T-helper 2 cell treated with Interferon-gamma antibody and Interleukin-4, amounts not matched to agents 5 μg/mL and 100 μg/mL, for 36 hours (primary cell): ENCODE measurements at regions not wholly inside any gene's neighbourhood (a gene's known extent, or its start where the extent isn't known, plus 50 kb on each side); places are given as distances from the start of the nearest gene placed in this dataset.
"Not testable (repeated sequence)": the region's sequence is repeated elsewhere in the genome, so short reads cannot be mapped to it uniquely, and the experiment has no call there.

Source experiments
- DNase-seq: peaks from one replicate; pipeline ENCODE4 v3.0.0; 2021; ENCODE audit warnings: low spot score
- H3K27ac Mint-ChIP-seq: one replicate; pipeline ENCODE4 v1.8.0; 2021; ENCODE audit warnings: mild to moderate bottlenecking, mixed read lengths
- H3K27me3 Mint-ChIP-seq: one replicate; pipeline ENCODE4 v1.8.0; 2021; ENCODE audit warnings: low read depth, mixed read lengths
- H3K36me3 Mint-ChIP-seq: one replicate; pipeline ENCODE4 v1.8.0; 2021; ENCODE audit warnings: low read depth, mixed read lengths
- H3K4me1 Mint-ChIP-seq: one replicate; pipeline ENCODE4 v1.8.0; 2021; ENCODE audit warnings: low read depth, mixed read lengths
- H3K4me3 Mint-ChIP-seq: one replicate; pipeline ENCODE4 v1.8.0; 2022; ENCODE audit warnings: mild to moderate bottlenecking, moderate library complexity, mixed read lengths
- H3K9me3 Mint-ChIP-seq: one replicate; pipeline ENCODE4 v1.8.0; 2021; ENCODE audit warnings: mixed read lengths

- no peak overlapping the region for H3K27ac Mint-ChIP-seq
- H3K4me3 Mint-ChIP-seq: no peak overlapping the region
These were observed 61.1 kb upstream of the SEM1 start for GRCh38 chr7:96770758-96771157.

GRCh38 chr7:96772139-96772694 lies 62.6 kb upstream of the SEM1 start:
- Mint-ChIP-seq H3K27me3 (peaks cover 18% of the 10 kb centered on the region), H3K4me1 (no peaks in the 10 kb centered on the region), H3K9me3 (no peaks in the 10 kb centered on the region), H3K36me3 (no peaks in the 10 kb centered on the region), H3K27ac (no peak overlapping the region), H3K4me3 (no peak overlapping the region)
- no peak for DNase-seq

More at GRCh38 chr7:96770758-96771157, 61.1 kb upstream of the SEM1 start:
- Mint-ChIP-seq H3K4me1 (no peaks in the 10 kb centered on the region), H3K36me3 (no peaks in the 10 kb centered on the region), H3K27me3 (peaks cover 16% of the 10 kb centered on the region), H3K9me3 (no peaks in the 10 kb centered on the region)
- no peak for DNase-seq

- no peaks in the 10 kb centered on the region for H3K9me3 Mint-ChIP-seq
- DNase-seq: no peak
- H3K4me3 Mint-ChIP-seq: no peak overlapping the region
- no peaks in the 10 kb centered on the region for H3K36me3 Mint-ChIP-seq
- H3K27ac Mint-ChIP-seq: no peak overlapping the region
- H3K27me3 Mint-ChIP-seq: peaks cover 17% of the 10 kb centered on the region
- H3K4me1 Mint-ChIP-seq: no peaks in the 10 kb centered on the region
These were observed 63.8 kb upstream of the SEM1 start for GRCh38 chr7:96773483-96773882.

- Mint-ChIP-seq H3K4me1 (no peaks in the 10 kb centered on the region), H3K9me3 (no peaks in the 10 kb centered on the region), H3K4me3 (no peak overlapping the region), H3K27me3 (peaks cover 19% of the 10 kb centered on the region), H3K27ac (no peak overlapping the region), H3K36me3 (no peaks in the 10 kb centered on the region)
- DNase-seq: no peak
These were observed 64.7 kb upstream of the SEM1 start for GRCh38 chr7:96774358-96774757.

- no peaks in the 10 kb centered on the region for H3K9me3 Mint-ChIP-seq
- H3K36me3 Mint-ChIP-seq: no peaks in the 10 kb centered on the region
- no peak for DNase-seq
- no peak overlapping the region for H3K27ac Mint-ChIP-seq
- H3K4me1 Mint-ChIP-seq: no peaks in the 10 kb centered on the region
- H3K4me3 Mint-ChIP-seq: no peak overlapping the region
- H3K27me3 Mint-ChIP-seq: peaks cover 22% of the 10 kb centered on the region
These were observed 65.4 kb upstream of the SEM1 start for GRCh38 chr7:96775046-96775445.

GRCh38 chr7:96778263-96778662 lies 68.6 kb upstream of the SEM1 start:
- Mint-ChIP-seq H3K9me3 (no peaks in the 10 kb centered on the region), H3K27ac (no peak overlapping the region), H3K4me3 (no peak overlapping the region), H3K4me1 (peaks cover 5% of the 10 kb centered on the region), H3K36me3 (no peaks in the 10 kb centered on the region), H3K27me3 (peaks cover 22% of the 10 kb centered on the region)
- no peak for DNase-seq

- H3K27ac Mint-ChIP-seq: no peak overlapping the region
- no peaks in the 10 kb centered on the region for H3K9me3 Mint-ChIP-seq
- no peaks in the 10 kb centered on the region for H3K36me3 Mint-ChIP-seq
- peaks cover 16% of the 10 kb centered on the region for H3K27me3 Mint-ChIP-seq
- DNase-seq: no peak
- no peak overlapping the region for H3K4me3 Mint-ChIP-seq
- peaks cover 5% of the 10 kb centered on the region for H3K4me1 Mint-ChIP-seq
These were observed 72.3 kb upstream of the SEM1 start for GRCh38 chr7:96781919-96782318.

- peaks cover 14% of the 10 kb centered on the region for H3K27me3 Mint-ChIP-seq
These were observed 73.1 kb upstream of the SEM1 start for GRCh38 chr7:96782686-96783298.

GRCh38 chr7:96784597-96784996 lies 75.0 kb upstream of the SEM1 start:
- DNase-seq: no peak
- H3K4me1 Mint-ChIP-seq: peaks cover 5% of the 10 kb centered on the region
- H3K9me3 Mint-ChIP-seq: no peaks in the 10 kb centered on the region
- H3K4me3 Mint-ChIP-seq: no peak overlapping the region
- no peaks in the 10 kb centered on the region for H3K36me3 Mint-ChIP-seq
- peaks cover 9% of the 10 kb centered on the region for H3K27me3 Mint-ChIP-seq
- no peak overlapping the region for H3K27ac Mint-ChIP-seq

More at GRCh38 chr7:96782686-96783298, 73.1 kb upstream of the SEM1 start:
- H3K4me3 Mint-ChIP-seq, H3K36me3 Mint-ChIP-seq, H3K9me3 Mint-ChIP-seq, DNase-seq, H3K4me1 Mint-ChIP-seq, H3K27ac Mint-ChIP-seq: not testable (repeated sequence)

GRCh38 chr7:96786261-96786997 lies 76.8 kb upstream of the SEM1 start:
- DNase-seq: no peak
- H3K9me3 Mint-ChIP-seq: no peaks in the 10 kb centered on the region
- H3K4me3 Mint-ChIP-seq: no peak overlapping the region
- H3K36me3 Mint-ChIP-seq: no peaks in the 10 kb centered on the region
- peaks cover 5% of the 10 kb centered on the region for H3K4me1 Mint-ChIP-seq
- H3K27me3 Mint-ChIP-seq: peaks cover 4% of the 10 kb centered on the region
- no peak overlapping the region for H3K27ac Mint-ChIP-seq

GRCh38 chr7:96786998-96787395 lies 77.4 kb upstream of the SEM1 start:
- H3K27ac Mint-ChIP-seq: no peak overlapping the region
- H3K27me3 Mint-ChIP-seq: peaks cover 4% of the 10 kb centered on the region
- no peak overlapping the region for H3K4me3 Mint-ChIP-seq
- no peaks in the 10 kb centered on the region for H3K9me3 Mint-ChIP-seq
- H3K4me1 Mint-ChIP-seq: peaks cover 2% of the 10 kb centered on the region
- no peak for DNase-seq
- no peaks in the 10 kb centered on the region for H3K36me3 Mint-ChIP-seq

- no peak overlapping the region for H3K4me3 Mint-ChIP-seq
- no peaks in the 10 kb centered on the region for H3K4me1 Mint-ChIP-seq
- no peak for DNase-seq
- H3K36me3 Mint-ChIP-seq: no peaks in the 10 kb centered on the region
- no peak overlapping the region for H3K27ac Mint-ChIP-seq
- H3K9me3 Mint-ChIP-seq: no peaks in the 10 kb centered on the region
- no peaks in the 10 kb centered on the region for H3K27me3 Mint-ChIP-seq
These were observed 80.3 kb upstream of the SEM1 start for GRCh38 chr7:96789914-96790313.

- DNase-seq: no peak
- H3K27me3 Mint-ChIP-seq: peaks cover 2% of the 10 kb centered on the region
- no peak overlapping the region for H3K4me3 Mint-ChIP-seq
- no peak overlapping the region for H3K27ac Mint-ChIP-seq
- no peaks in the 10 kb centered on the region for H3K4me1 Mint-ChIP-seq
- H3K9me3 Mint-ChIP-seq: no peaks in the 10 kb centered on the region
- no peaks in the 10 kb centered on the region for H3K36me3 Mint-ChIP-seq
These were observed 82.5 kb upstream of the SEM1 start for GRCh38 chr7:96792115-96792514.

- H3K4me3 Mint-ChIP-seq: no peak overlapping the region
- no peaks in the 10 kb centered on the region for H3K4me1 Mint-ChIP-seq
- H3K27ac Mint-ChIP-seq: no peak overlapping the region
- DNase-seq: no peak
- no peaks in the 10 kb centered on the region for H3K36me3 Mint-ChIP-seq
- peaks cover 5% of the 10 kb centered on the region for H3K27me3 Mint-ChIP-seq
- H3K9me3 Mint-ChIP-seq: no peaks in the 10 kb centered on the region
These were observed 84.4 kb upstream of the SEM1 start for GRCh38 chr7:96794063-96794462.
